PC-3 (cell line): ENCODE measurements at regions not wholly inside any gene's neighbourhood (a gene's known extent, or its start where the extent isn't known, plus 50 kb on each side); places are given as distances from the start of the nearest gene placed in this dataset.
A peak's percentile ranks its signal among the peaks of the same experiment; 100 is the strongest.

ENCODE experiments used
- ATAC-seq: fragments of 200-7000 bp; cut with Tn5 transposase; 2 replicates; pipeline ENCODE4 v1.9.1; 2020; ENCODE audit warnings: mild to moderate bottlenecking, moderate library complexity
- BruUV-seq: library from RNA; stranded (reverse); fragments of 400-500 nt; replicated peaks from 2 replicates; lab custom pipeline; 2021; lab: Mats Ljungman, UMichigan
- CTCF ChIA-PET: fragments of 300-600 bp; sonication (Branson Sonifier 250); formaldehyde crosslinking; loops from one replicate; lab custom pipeline; 2022; ENCODE audit warnings: antibody characterized with exemption; lab: Charles Lee
- POLR2A ChIA-PET: fragments of 300-600 bp; sonication (Branson Sonifier 250); formaldehyde crosslinking; loops from one replicate; lab custom pipeline; 2022; ENCODE audit warnings: antibody characterized with exemption; ENCODE audit not compliant: unreplicated experiment; lab: Charles Lee
- DNase-seq: peaks from one replicate; pipeline ENCODE4 v3.0.0-alpha.2; 2015
- H2AFZ ChIP-seq: fragments of 300-600 bp; sonication (generic); 2 replicates; pipeline ENCODE4 v1.6.0; 2016; ENCODE audit warnings: antibody characterized with exemption, low read length
- H3F3A ChIP-seq: fragments of 300-600 bp; sonication (generic); one replicate; pipeline ENCODE4 v1.6.0; 2017; ENCODE audit warnings: antibody characterized with exemption, low read length, control low read depth, mild to moderate bottlenecking; ENCODE audit not compliant: unreplicated experiment
- H3K27ac ChIP-seq: fragments of 300-600 bp; sonication (generic); 2 replicates; pipeline ENCODE4 v1.5.1; 2016; ENCODE audit warnings: mild to moderate bottlenecking, low read length
- H3K27me3 ChIP-seq: fragments of 300-600 bp; sonication (generic); 2 replicates; pipeline ENCODE4 v1.6.1; 2016; ENCODE audit warnings: low read length, mixed read lengths
- H3K36me3 ChIP-seq: fragments of 300-600 bp; sonication (generic); 2 replicates; pipeline ENCODE4 v1.6.1; 2016; ENCODE audit warnings: low read depth, mixed run types, low read length, mixed read lengths
- H3K4me1 ChIP-seq: fragments of 300-600 bp; sonication (generic); 2 replicates; pipeline ENCODE4 v1.5.1; 2016; ENCODE audit warnings: low read length; ENCODE audit not compliant: insufficient read depth
- H3K4me2 ChIP-seq: fragments of 300-600 bp; sonication (generic); 2 replicates; pipeline ENCODE4 v1.6.0; 2016; ENCODE audit warnings: low read length
- H3K4me3 ChIP-seq: fragments of 300-600 bp; sonication (generic); 2 replicates; pipeline ENCODE4 v1.5.1; 2016; ENCODE audit warnings: mild to moderate bottlenecking, low read length, mixed read lengths
- H3K79me2 ChIP-seq: fragments of 300-600 bp; sonication (generic); 2 replicates; pipeline ENCODE4 v1.6.1; 2017; ENCODE audit warnings: low read length, mixed read lengths
- H3K9ac ChIP-seq: fragments of 300-600 bp; sonication (generic); 2 replicates; pipeline ENCODE4 v1.6.0; 2016; ENCODE audit warnings: mild to moderate bottlenecking, low read length
- H3K9me2 ChIP-seq: fragments of 300-600 bp; sonication (generic); replicated peaks from 2 replicates; pipeline ENCODE4 v1.6.1; 2016; ENCODE audit warnings: mixed run types, low read length, mixed read lengths
- H3K9me3 ChIP-seq: fragments of 300-600 bp; sonication (generic); 2 replicates; pipeline ENCODE4 v1.6.1; 2016; ENCODE audit warnings: low read length, mixed read lengths
- H4K20me1 ChIP-seq: fragments of 300-600 bp; sonication (generic); 2 replicates; pipeline ENCODE4 v1.6.1; 2016; ENCODE audit warnings: low read length, mixed read lengths
- CTCF ChIP-seq: fragments of 300-600 bp; sonication (generic); conservative IDR thresholded peaks from 2 replicates; pipeline ENCODE4 v1.5.1; 2017; ENCODE audit warnings: antibody characterized with exemption, low read depth, mild to moderate bottlenecking, low read length
- EZH2 ChIP-seq: fragments of 300-600 bp; sonication (generic); IDR thresholded peaks from one replicate; pipeline ENCODE4 v1.6.1; 2017; ENCODE audit warnings: antibody characterized with exemption, mild to moderate bottlenecking, low read length; ENCODE audit not compliant: unreplicated experiment
- EZH2phosphoT487 ChIP-seq: fragments of 300-600 bp; sonication (generic); IDR thresholded peaks from 2 replicates; pipeline ENCODE4 v1.6.1; 2018; ENCODE audit warnings: mild to moderate bottlenecking, antibody characterized with exemption, low read length, borderline replicate concordance
- intact Hi-C: fragments of 100-400 bp; cut with micrococcal nuclease; formaldehyde crosslinking; loops from 2 replicates; pipeline ENCODE4 v1.9.0; 2023

GRCh38 chr7:52961084-52961483, 74.3 kb upstream of the POM121L12 start:
- Histone ChIP-seq H3K4me1 (no peaks in the 10 kb centered on the region), H3K36me3 (no peaks in the 10 kb centered on the region), H3K79me2 (no peaks in the 10 kb centered on the region), H3K27ac (no peak overlapping the region), H3K9me2 (no peaks in the 10 kb centered on the region), H2AFZ (no peak overlapping the region), H3F3A (no peaks in the 10 kb centered on the region), H4K20me1 (no peaks in the 10 kb centered on the region), H3K4me2 (no peak overlapping the region), H3K9ac (no peak overlapping the region), H3K9me3 (no peaks in the 10 kb centered on the region; the same call in 1 of the 2 replicates), H3K4me3 (no peak overlapping the region), H3K27me3 (no peaks in the 10 kb centered on the region)
- ATAC-seq (no peak), DNase-seq (no peak)
- no TSS peak for BruUV-seq
- TF ChIP-seq EZH2, result no peak
- TF ChIP-seq CTCF, result no peak
- no peak for TF ChIP-seq EZH2phosphoT487
- CTCF ChIA-PET, result no interaction called here
- intact Hi-C loops, result no loop called here
- POLR2A ChIA-PET, result no interaction called here

DNA sequence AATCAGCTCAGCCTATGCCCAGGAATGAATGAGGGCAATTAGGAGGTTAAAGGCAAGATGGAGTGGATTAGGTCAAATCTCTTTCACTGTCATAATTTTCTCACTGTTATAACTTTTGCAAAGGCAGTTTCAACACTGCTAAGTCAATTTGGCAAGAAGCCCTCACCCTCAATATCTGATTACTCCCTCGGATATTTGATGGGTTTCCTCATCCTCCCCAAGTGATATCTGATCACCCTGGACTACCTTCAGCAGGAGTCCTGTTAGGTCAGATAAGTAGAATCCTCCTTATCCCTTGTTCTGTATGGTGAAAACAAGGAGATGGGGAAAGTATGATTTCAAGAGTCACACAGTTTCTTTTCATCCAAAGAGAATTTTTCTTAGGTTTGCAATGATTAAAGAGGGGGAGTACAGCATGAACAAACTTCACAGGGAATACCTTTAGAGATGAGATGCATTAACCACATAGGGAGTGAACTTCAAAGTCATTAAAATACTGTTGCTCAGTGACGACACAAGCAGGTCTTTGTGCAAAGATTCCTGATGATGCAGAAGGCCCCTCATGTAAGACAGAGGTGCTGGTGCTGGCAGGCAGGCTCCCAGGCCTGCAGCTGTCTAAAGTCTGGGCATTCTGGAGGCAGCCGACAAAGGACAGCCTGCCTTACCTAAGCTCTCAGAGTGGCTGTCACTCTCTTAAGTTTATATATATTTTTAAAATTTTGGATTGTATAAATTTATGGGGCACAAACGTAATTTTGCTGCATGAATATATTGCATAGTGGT, 75.4 kb upstream of the POM121L12 start:
- Histone ChIP-seq H3K9me3 (no peaks in the 10 kb centered on the region; the same call in 1 of the 2 replicates), H3K9ac (no peak overlapping the region), H3K9me2 (no peaks in the 10 kb centered on the region), H4K20me1 (no peaks in the 10 kb centered on the region), H2AFZ (no peak overlapping the region), H3K27ac (no peak overlapping the region), H3K4me1 (no peaks in the 10 kb centered on the region), H3K79me2 (no peaks in the 10 kb centered on the region), H3K27me3 (no peaks in the 10 kb centered on the region), H3K4me3 (no peak overlapping the region), H3K36me3 (no peaks in the 10 kb centered on the region), H3K4me2 (no peak overlapping the region), H3F3A (no peaks in the 10 kb centered on the region)
- no peak for TF ChIP-seq CTCF
- TF ChIP-seq EZH2, result no peak
- no peak for TF ChIP-seq EZH2phosphoT487
- BruUV-seq, result no TSS peak
- DNase-seq, result no peak
- ChIA-PET CTCF (no interaction called here), POLR2A (no interaction called here)
- intact Hi-C loops, result no loop called here
- no peak for ATAC-seq

GRCh38 chr7:52959336-52959735, 76.1 kb upstream of the POM121L12 start:
- CTCF ChIA-PET, result no interaction called here
- no peaks in the 10 kb centered on the region for H4K20me1 ChIP-seq
- H3K36me3 ChIP-seq, result no peaks in the 10 kb centered on the region
- H3K27me3 ChIP-seq, result no peaks in the 10 kb centered on the region
- no peak overlapping the region for H2AFZ ChIP-seq
- no peak overlapping the region for H3K4me2 ChIP-seq
- POLR2A ChIA-PET, result no interaction called here
- TF ChIP-seq EZH2phosphoT487 (no peak), CTCF (no peak), EZH2 (no peak)
- H3K27ac ChIP-seq, result 0 out of 2 replicates have a peak overlapping the region, but pooled peaks have one; percentile 40
- peaks cover 2% of the 10 kb centered on the region; the same call in 1 of the 2 replicates for H3K9me3 ChIP-seq
- no peaks in the 10 kb centered on the region for H3K9me2 ChIP-seq
- DNase-seq (peak; percentile 14), ATAC-seq (no peak)
- H3K79me2 ChIP-seq, result no peaks in the 10 kb centered on the region
- H3K4me3 ChIP-seq, result no peak overlapping the region
- H3F3A ChIP-seq, result no peaks in the 10 kb centered on the region
- BruUV-seq, result no TSS peak
- H3K4me1 ChIP-seq, result no peaks in the 10 kb centered on the region
- intact Hi-C loops, result no loop called here
- no peak overlapping the region for H3K9ac ChIP-seq
